K562 (cell line): ENCODE measurements at regions not wholly inside any gene's neighbourhood (a gene's known extent, or its start where the extent isn't known, plus 50 kb on each side); places are given as distances from the start of the nearest gene placed in this dataset.

Experiments
- ATAC-seq: fragments of 200-7000 bp; cut with Tn5 transposase; 3 replicates; pipeline ENCODE4 v1.9.1; 2020; ENCODE audit warnings: moderate library complexity
- BruUV-seq: library from RNA; stranded (reverse); fragments of 400-500 nt; replicated peaks from 2 replicates; lab custom pipeline; 2021; lab: Mats Ljungman, UMichigan
- CTCF ChIA-PET: fragments of 300-600 bp; formaldehyde crosslinking; extraction: SDS; loops from one replicate; lab custom pipeline; 2021; ENCODE audit warnings: low intra/inter-chr PET ratio; lab: Yijun Ruan, JAX
- POLR2A ChIA-PET: fragments of 300-600, 350-650 bp; sonication (Branson Sonifier 250); formaldehyde crosslinking; extraction: SDS; loops from one replicate; lab custom pipeline; 2021; ENCODE audit warnings: antibody characterized with exemption, inconsistent platforms; lab: Yijun Ruan, JAX
- DNase-seq, 4 experiments: peaks; one replicate each; pipeline versions ENCODE4 v3.0.0 to v3.0.0-alpha.2; 2011 to 2018; ENCODE audit warnings: low spot score in 3 of 4, mixed read lengths in 3 of 4; ENCODE audit errors: extremely low read depth in 1 of 4
- FAIRE-seq: peaks from 2 replicates; lab custom pipeline; 2011; peaks lifted over from hg19 to GRCh38; lab: Jason Lieb, UNC
- H2AFZ ChIP-seq: 2 replicates; pipeline ENCODE4 v1.6.0; 2011; ENCODE audit warnings: low read depth, low read length, control low read depth, inconsistent platforms
- H3K27ac ChIP-seq: fragments of 200-600 bp; 3 replicates; pipeline ENCODE4 v1.8.0; 2011; ENCODE audit warnings: low read depth, mild to moderate bottlenecking, control low read depth, inconsistent platforms, low read length, moderate library complexity, mixed read lengths; ENCODE audit errors: extremely low read depth
- H3K27me3 ChIP-seq, 2 experiments: fragments of 300-600 bp in 1 of 2; 2 replicates in 1 of 2; 3 replicates in 1 of 2; pipeline versions ENCODE4 v1.6.0 to v1.8.0; 2011; ENCODE audit warnings: inconsistent platforms in 2 of 2, low read length in 2 of 2, mild to moderate bottlenecking in 1 of 2, mixed read lengths in 1 of 2, moderate library complexity in 1 of 2; ENCODE audit not compliant: control insufficient read depth in 2 of 2, insufficient read depth in 2 of 2
- H3K36me3 ChIP-seq: fragments of 300-600 bp; 3 replicates; pipeline ENCODE4 v1.8.0; 2011; ENCODE audit warnings: mild to moderate bottlenecking, low read length, inconsistent platforms; ENCODE audit not compliant: control insufficient read depth, insufficient read depth
- H3K4me1 ChIP-seq, 2 experiments: fragments of 200-600 bp in 1 of 2; replicated peaks in 1 of 2; 2 replicates in 1 of 2; 3 replicates in 1 of 2; pipeline versions ENCODE4 v1.5.1 to v1.8.0; 2011; ENCODE audit warnings: inconsistent platforms in 2 of 2, low read length in 2 of 2, mild to moderate bottlenecking in 1 of 2, mixed read lengths in 1 of 2, moderate library complexity in 1 of 2; ENCODE audit not compliant: control insufficient read depth in 2 of 2, insufficient read depth in 2 of 2
- H3K4me2 ChIP-seq: 2 replicates; pipeline ENCODE4 v1.6.1; 2011; ENCODE audit warnings: low read length, control low read depth, inconsistent platforms, mixed read lengths; ENCODE audit not compliant: insufficient read depth
- H3K4me3 ChIP-seq: fragments of 200-600 bp; sonication (generic), shearing (Covaris generic); 2 replicates; pipeline ENCODE4 v1.5.1; 2016; ENCODE audit warnings: control low read depth, inconsistent platforms
- H3K79me2 ChIP-seq: fragments of 200-600 bp; 3 replicates; pipeline ENCODE4 v1.8.0; 2011; ENCODE audit warnings: low read length, inconsistent platforms; ENCODE audit not compliant: control insufficient read depth, insufficient read depth
- H3K9ac ChIP-seq, 2 experiments: 2 replicates each; pipeline versions ENCODE4 v1.6.0 to v1.6.1; 2011; ENCODE audit warnings: low read depth in 2 of 2, low read length in 2 of 2, control low read depth in 1 of 2, inconsistent platforms in 1 of 2, mild to moderate bottlenecking in 1 of 2, mixed read lengths in 1 of 2; ENCODE audit not compliant: insufficient read depth in 1 of 2
- H3K9me1 ChIP-seq: one replicate; pipeline ENCODE4 v1.6.0; 2011; ENCODE audit warnings: inconsistent platforms, mild to moderate bottlenecking, low read length, moderate library complexity; ENCODE audit not compliant: control insufficient read depth, insufficient read depth
- H3K9me3 ChIP-seq: replicated peaks from 2 replicates; pipeline ENCODE4 v1.5.1; 2011; ENCODE audit warnings: low read depth, low read length, inconsistent platforms; ENCODE audit not compliant: control insufficient read depth, insufficient read depth
- H4K20me1 ChIP-seq: replicated peaks from 2 replicates; pipeline ENCODE4 v1.6.1; 2011; ENCODE audit warnings: low read length, inconsistent platforms, mixed read lengths; ENCODE audit not compliant: control insufficient read depth, insufficient read depth
- ADNP ChIP-seq: fragments of 200-800 bp; sonication (Bioruptor generic); IDR thresholded peaks from 2 replicates; pipeline ENCODE4 v1.6.1; 2016; ENCODE audit warnings: missing genetic modification characterization, missing compliant biosample characterization
- BHLHE40 ChIP-seq: IDR thresholded peaks from 2 replicates; pipeline ENCODE4 v1.6.1; 2011; ENCODE audit warnings: low read length, improper control_type of control experiment
- NBN ChIP-seq: fragments of 450-650 bp; IDR thresholded peaks from 2 replicates; pipeline ENCODE4 v1.6.1; 2016; ENCODE audit warnings: low read depth, mild to moderate bottlenecking
- RAD21 ChIP-seq, 2 experiments: fragments of 250-450 bp in 1 of 2; fragments of 450-650 bp in 1 of 2; sonication (Bioruptor Pico) in 1 of 2; formaldehyde crosslinking in 1 of 2; IDR thresholded peaks in 1 of 2; conservative IDR thresholded peaks in 1 of 2; 2 replicates each; pipeline versions ENCODE4 v1.4.0 to v1.8.0; 2020 to 2022; ENCODE audit warnings: mild to moderate bottlenecking in 2 of 2, moderate library complexity in 1 of 2
- RBM34 ChIP-seq: fragments of 200-400 bp; formaldehyde crosslinking; IDR thresholded peaks from 2 replicates; pipeline ENCODE4 v1.6.1; 2018; ENCODE audit warnings: low read length, borderline replicate concordance; ENCODE audit not compliant: insufficient read depth
- SP1 ChIP-seq: sonication (generic); formaldehyde crosslinking; IDR thresholded peaks from 2 replicates; pipeline ENCODE4 v1.8.1; 2022; ENCODE audit warnings: mild to moderate bottlenecking, missing genetic modification reagents
- TGIF2 ChIP-seq: sonication (generic); formaldehyde crosslinking; IDR thresholded peaks from 2 replicates; pipeline ENCODE4 v1.8.1; 2022; ENCODE audit warnings: mild to moderate bottlenecking, missing genetic modification reagents, moderate library complexity
- ZNF384 ChIP-seq: IDR thresholded peaks from 2 replicates; pipeline ENCODE4 v1.6.1; 2012; ENCODE audit warnings: low read depth, low read length, improper control_type of control experiment
- ZNF766 ChIP-seq: fragments of 200-800 bp; sonication (Bioruptor generic); conservative IDR thresholded peaks from 2 replicates; pipeline ENCODE4 v1.6.1; 2016; ENCODE audit warnings: missing genetic modification characterization, missing compliant biosample characterization
- WGBS: fragments of 100-300 bp; shearing (Covaris generic); methylation state at CpG from one replicate; pipeline ENCODE4 v1.1.6; 2016; ENCODE audit warnings: low coverage, mixed read lengths; ENCODE audit not compliant: insufficient coverage; ENCODE audit errors: missing lambda C conversion rate; 5-methylcytosine and 5-hydroxymethylcytosine counted together
- in situ Hi-C: fragments of 300-500 bp; cut with MboI; formaldehyde crosslinking; loops from 4 replicates; pipeline ENCODE4 v1.15.0; 2018; ENCODE audit warnings: inconsistent platforms, mixed read lengths
- intact Hi-C: fragments of 100-400 bp; cut with micrococcal nuclease; formaldehyde crosslinking; loops from 2 replicates; pipeline ENCODE4 v1.14.2; 2022

- Histone ChIP-seq H3K9ac (no peak overlapping the region), H3K27ac (no peak overlapping the region), H3K4me2 (no peak overlapping the region), H3K36me3 (no peaks in the 10 kb centered on the region), H4K20me1 (no peaks in the 10 kb centered on the region), H3K4me1 (no peaks in the 10 kb centered on the region), H3K9me3 (no peaks in the 10 kb centered on the region), H3K9me1 (no peaks in the 10 kb centered on the region), H2AFZ (no peak overlapping the region), H3K27me3 (peaks cover 6 to 18% of the 10 kb centered on the region in 2 experiments; a peak in 4 of 5 replicates), H3K4me3 (no peak overlapping the region), H3K79me2 (no peaks in the 10 kb centered on the region)
- no peak for DNase-seq
- ChIA-PET CTCF (no interaction called here), POLR2A (no interaction called here)
- TF ChIP-seq ADNP (no peak), BHLHE40 (no peak), ZNF766 (CRISPR knock-in tag) (no peak), RBM34 (no peak), TGIF2 (no peak), NBN (no peak), RAD21 (CRISPR knock-in tag; conservative IDR thresholded peaks at IDR 0.05 in 1 of 2, IDR thresholded peaks at IDR 0.05 in 1 of 2) (no peak), ZNF384 (no peak)
- in situ Hi-C loops, result no loop called here
- no peak for FAIRE-seq
- intact Hi-C loops, result no loop called here
- 11% methylated on average over 2 of the region's 2 CpGs for WGBS
- ATAC-seq, result no peak
- no TSS peak for BruUV-seq
Measured at GRCh38 chr15:92724144-92724543, 68.6 kb upstream of the FAM174B start.

GRCh38 chr15:92725171-92725570 lies 69.6 kb upstream of the FAM174B start:
- Histone ChIP-seq H4K20me1 (no peaks in the 10 kb centered on the region), H3K4me2 (no peak overlapping the region), H3K27me3 (peaks cover 10 to 17% of the 10 kb centered on the region in 2 experiments; a peak in 4 of 5 replicates), H3K9ac (no peak overlapping the region), H3K27ac (no peak overlapping the region), H3K4me3 (no peak overlapping the region), H3K9me1 (no peaks in the 10 kb centered on the region), H3K36me3 (no peaks in the 10 kb centered on the region), H3K9me3 (no peaks in the 10 kb centered on the region), H3K4me1 (no peaks in the 10 kb centered on the region), H3K79me2 (no peaks in the 10 kb centered on the region), H2AFZ (no peak overlapping the region)
- no peak for TF ChIP-seq SP1 (CRISPR knock-in tag)
- ChIA-PET CTCF (no interaction called here), POLR2A (no interaction called here)
- no peak for ATAC-seq
- intact Hi-C loops (no loop called here), in situ Hi-C loops (no loop called here)
- WGBS, result 0% methylated on average over 2 of the region's 2 CpGs
- no TSS peak for BruUV-seq
- FAIRE-seq, result no peak
- no peak for DNase-seq
